A549 (cell line): ENCODE measurements at regions not wholly inside any gene's neighbourhood (a gene's known extent, or its start where the extent isn't known, plus 50 kb on each side); places are given as distances from the start of the nearest gene placed in this dataset.

Source experiments
- ATAC-seq, 2 experiments: fragments of 200-7000 bp in 1 of 2; fragments of >200 bp in 1 of 2; cut with Nextera tagmentation in 1 of 2; cut with Tn5 transposase in 1 of 2; 3 replicates each; pipeline versions ENCODE4 v1.8.0 to v1.9.1; 2018 to 2020; ENCODE audit warnings: mild to moderate bottlenecking in 1 of 2, moderate library complexity in 1 of 2
- CTCF ChIA-PET: fragments of 300-600 bp; sonication (Branson Sonifier 250); formaldehyde crosslinking; extraction: SDS; loops from one replicate; lab custom pipeline; 2021; ENCODE audit warnings: antibody characterized with exemption, inconsistent platforms; lab: Yijun Ruan, JAX
- POLR2A ChIA-PET: fragments of 350-600 bp; formaldehyde crosslinking; extraction: SDS; loops from one replicate; lab custom pipeline; 2021; ENCODE audit warnings: antibody characterized with exemption, inconsistent platforms; lab: Yijun Ruan, JAX
- DNase-seq, 2 experiments: peaks; one replicate each; pipeline versions ENCODE4 v3.0.0 to v3.0.0-alpha.2; 2011 to 2016; ENCODE audit warnings: low read depth in 1 of 2, low spot score in 1 of 2
- FAIRE-seq: peaks from 2 replicates; lab custom pipeline; 2011; peaks lifted over from hg19 to GRCh38; lab: Jason Lieb, UNC
- H3K27ac ChIP-seq, 2 experiments: fragments of >200 bp; sonication (Bioruptor Twin); formaldehyde crosslinking; 3 replicates each; pipeline ENCODE4 v1.5.1; 2016 to 2017
- H3K4me1 ChIP-seq: fragments of >200 bp; sonication (Bioruptor Twin); formaldehyde crosslinking; 3 replicates; pipeline ENCODE4 v1.6.1; 2016
- H3K4me2 ChIP-seq: fragments of >200 bp; sonication (Bioruptor Twin); formaldehyde crosslinking; 3 replicates; pipeline ENCODE4 v1.6.1; 2016
- H3K4me3 ChIP-seq: fragments of >200 bp; sonication (Bioruptor Twin); formaldehyde crosslinking; 3 replicates; pipeline ENCODE4 v1.5.1; 2016
- H3K9me3 ChIP-seq: fragments of >200 bp; sonication (Bioruptor Twin); formaldehyde crosslinking; 3 replicates; pipeline ENCODE4 v1.6.1; 2016
- BHLHE40 ChIP-seq: IDR thresholded peaks from 2 replicates; pipeline ENCODE4 v1.6.1; 2012; ENCODE audit warnings: low read depth, low read length, inconsistent platforms
- CBX8 ChIP-seq: fragments of 200-600 bp; sonication (generic); IDR thresholded peaks from 2 replicates; pipeline ENCODE4 v1.6.1; 2016
- EHF ChIP-seq: fragments of 250-450 bp; sonication (Bioruptor Pico); IDR thresholded peaks from 2 replicates; pipeline ENCODE4 v1.5.0; 2020; ENCODE audit warnings: mild to moderate bottlenecking
- EHMT2 ChIP-seq: fragments of 200-600 bp; sonication (generic); IDR thresholded peaks from 2 replicates; pipeline ENCODE4 v1.6.1; 2016; ENCODE audit warnings: antibody characterized with exemption, low read depth, mild to moderate bottlenecking, moderate library complexity
- FOSL2 ChIP-seq, 2 experiments: fragments of 450-650 bp in 1 of 2; fragments of >200 bp in 1 of 2; sonication (Bioruptor Twin) in 1 of 2; formaldehyde crosslinking; IDR thresholded peaks; 2 replicates each; pipeline versions ENCODE4 v1.5.0 to v1.6.1; 2016 to 2020; ENCODE audit warnings: mild to moderate bottlenecking in 1 of 2, moderate library complexity in 1 of 2
- FOXS1 ChIP-seq: fragments of 250-450 bp; sonication (Bioruptor Pico); IDR thresholded peaks from 2 replicates; pipeline ENCODE4 v1.5.0; 2020; ENCODE audit warnings: mild to moderate bottlenecking, moderate library complexity
- GATA3 ChIP-seq: IDR thresholded peaks from 2 replicates; pipeline ENCODE4 v1.6.1; 2012; ENCODE audit warnings: borderline replicate concordance
- HDAC2 ChIP-seq: fragments of 200-600 bp; sonication (generic); IDR thresholded peaks from 2 replicates; pipeline ENCODE4 v1.6.1; 2016
- HOXB5 ChIP-seq: fragments of 250-450 bp; sonication (Bioruptor Pico); IDR thresholded peaks from 2 replicates; pipeline ENCODE4 v1.5.0; 2020; ENCODE audit warnings: mild to moderate bottlenecking, moderate library complexity
- JUNB ChIP-seq: fragments of >200 bp; sonication (Bioruptor Twin); formaldehyde crosslinking; IDR thresholded peaks from 2 replicates; pipeline ENCODE4 v1.6.1; 2016
- KDM5A ChIP-seq: fragments of 200-600 bp; sonication (generic); IDR thresholded peaks from 2 replicates; pipeline ENCODE4 v1.6.1; 2016; ENCODE audit warnings: antibody characterized with exemption, mild to moderate bottlenecking
- MAFK ChIP-seq: fragments of 450-650 bp; IDR thresholded peaks from 2 replicates; pipeline ENCODE4 v1.6.1; 2014; ENCODE audit not compliant: partially characterized antibody
- NFE2L2 ChIP-seq: fragments of 150-350 bp; conservative IDR thresholded peaks from 2 replicates; pipeline ENCODE4 v1.6.1; 2014; ENCODE audit warnings: low read length
- NR3C1 ChIP-seq: fragments of >200 bp; sonication (Bioruptor Twin); formaldehyde crosslinking; IDR thresholded peaks from 3 replicates; pipeline ENCODE4 v1.6.1; 2017
- POLR2A ChIP-seq: IDR thresholded peaks from 2 replicates; pipeline ENCODE4 v1.6.1; 2012; ENCODE audit warnings: mild to moderate bottlenecking, low read length
- RAD21 ChIP-seq, 2 experiments: fragments of >200 bp in 1 of 2; sonication (Bioruptor Twin) in 1 of 2; formaldehyde crosslinking in 1 of 2; IDR thresholded peaks in 1 of 2; conservative IDR thresholded peaks in 1 of 2; 2 replicates in 1 of 2; 3 replicates in 1 of 2; pipeline ENCODE4 v1.6.1; 2012 to 2018; ENCODE audit warnings: inconsistent platforms in 1 of 2
- RARB ChIP-seq: fragments of 250-450 bp; sonication (Bioruptor Pico); IDR thresholded peaks from 2 replicates; pipeline ENCODE4 v1.8.0; 2021; ENCODE audit warnings: mild to moderate bottlenecking, moderate library complexity
- RNF2 ChIP-seq: fragments of 200-600 bp; sonication (generic); IDR thresholded peaks from 2 replicates; pipeline ENCODE4 v1.6.1; 2016; ENCODE audit warnings: low read depth, mild to moderate bottlenecking, antibody characterized with exemption, moderate library complexity, borderline replicate concordance
- SMC3 ChIP-seq: fragments of >200 bp; sonication (Bioruptor Twin); formaldehyde crosslinking; IDR thresholded peaks from 3 replicates; pipeline ENCODE4 v1.6.1; 2018; ENCODE audit warnings: inconsistent platforms
- WGBS: methylation state at CpG from one replicate; pipeline ENCODE4 v1.1.6; 2017; ENCODE audit errors: missing lambda C conversion rate; 5-methylcytosine and 5-hydroxymethylcytosine counted together
- TF ChIP-seq, protein P1 (sequence below): fragments of 450-650 bp; IDR thresholded peaks from 2 replicates; pipeline ENCODE4 v1.6.1; 2014; ENCODE audit warnings: antibody characterized with exemption
- TF ChIP-seq, protein P2 (sequence below): IDR thresholded peaks from 2 replicates; pipeline ENCODE4 v1.6.1; 2012
- TF ChIP-seq, protein P3 (sequence below): fragments of 250-450 bp; sonication (Bioruptor Pico); IDR thresholded peaks from 2 replicates; pipeline ENCODE4 v1.5.0; 2021; ENCODE audit warnings: mild to moderate bottlenecking, moderate library complexity, borderline replicate concordance

DNA sequence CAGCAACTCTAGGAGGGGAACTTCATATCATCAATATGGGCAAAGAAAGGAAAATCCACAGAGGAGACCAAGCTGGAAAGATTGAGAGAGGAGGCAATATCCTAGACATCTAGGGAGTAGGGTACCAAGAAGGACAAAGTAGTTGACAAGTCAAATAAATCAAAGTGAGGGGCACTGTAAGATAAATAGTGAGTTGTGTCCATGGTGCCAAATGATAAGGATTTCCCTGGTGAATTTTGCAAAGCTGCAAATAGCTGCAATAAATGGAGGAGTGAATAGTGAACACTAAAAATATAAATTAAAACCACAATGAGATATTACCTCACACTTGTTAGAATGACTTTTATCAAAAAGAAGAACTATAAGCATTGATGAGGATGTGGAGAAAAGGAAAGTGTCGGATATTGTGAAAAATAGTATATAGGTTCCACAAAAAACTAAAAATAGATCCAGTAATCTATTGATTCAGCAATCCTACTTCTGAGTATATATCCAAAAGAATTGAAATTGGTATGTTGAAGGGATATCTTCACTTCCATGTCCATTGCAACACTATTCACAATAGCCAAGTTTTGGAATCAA lies 258.2 kb upstream of the FN1 start:
- Histone ChIP-seq H3K4me1 (peaks cover 23% of the 10 kb centered on the region), H3K4me2 (peak overlapping the region; percentile 45), H3K9me3 (peaks cover 17% of the 10 kb centered on the region), H3K27ac (peak overlapping the region; percentile 56 to 82), H3K4me3 (no peak overlapping the region)
- ATAC-seq (no peak; a peak in 1 of 6 replicates), FAIRE-seq (no peak), DNase-seq (no peak)
- POLR2A ChIA-PET: interaction anchor here (0.6 kb wide), 1 partner anchor 13 kb away, joined by 4 read pairs; no protein-coding TSS in a partner anchor
- WGBS: 85% methylated on average over 1 of the region's 1 CpG
- TF ChIP-seq BHLHE40 (no peak), NFE2L2 (no peak), RAD21 (conservative IDR thresholded peaks at IDR 0.05 in 1 of 2, IDR thresholded peaks at IDR 0.05 in 1 of 2) (no peak), MAFK (no peak), POLR2A (no peak), RNF2 (no peak), NR3C1 (no peak), EHF (CRISPR knock-in tag) (no peak), HOXB5 (no peak), FOXS1 (CRISPR knock-in tag) (no peak), EHMT2 (no peak), KDM5A (no peak)
- TF ChIP-seq, protein P1, sequence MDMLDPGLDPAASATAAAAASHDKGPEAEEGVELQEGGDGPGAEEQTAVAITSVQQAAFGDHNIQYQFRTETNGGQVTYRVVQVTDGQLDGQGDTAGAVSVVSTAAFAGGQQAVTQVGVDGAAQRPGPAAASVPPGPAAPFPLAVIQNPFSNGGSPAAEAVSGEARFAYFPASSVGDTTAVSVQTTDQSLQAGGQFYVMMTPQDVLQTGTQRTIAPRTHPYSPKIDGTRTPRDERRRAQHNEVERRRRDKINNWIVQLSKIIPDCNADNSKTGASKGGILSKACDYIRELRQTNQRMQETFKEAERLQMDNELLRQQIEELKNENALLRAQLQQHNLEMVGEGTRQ: no peak
- CTCF ChIA-PET: interaction anchor here (0.9 kb wide), 1 partner anchor 74 kb away, joined by 5 read pairs; no protein-coding TSS in a partner anchor

DNA sequence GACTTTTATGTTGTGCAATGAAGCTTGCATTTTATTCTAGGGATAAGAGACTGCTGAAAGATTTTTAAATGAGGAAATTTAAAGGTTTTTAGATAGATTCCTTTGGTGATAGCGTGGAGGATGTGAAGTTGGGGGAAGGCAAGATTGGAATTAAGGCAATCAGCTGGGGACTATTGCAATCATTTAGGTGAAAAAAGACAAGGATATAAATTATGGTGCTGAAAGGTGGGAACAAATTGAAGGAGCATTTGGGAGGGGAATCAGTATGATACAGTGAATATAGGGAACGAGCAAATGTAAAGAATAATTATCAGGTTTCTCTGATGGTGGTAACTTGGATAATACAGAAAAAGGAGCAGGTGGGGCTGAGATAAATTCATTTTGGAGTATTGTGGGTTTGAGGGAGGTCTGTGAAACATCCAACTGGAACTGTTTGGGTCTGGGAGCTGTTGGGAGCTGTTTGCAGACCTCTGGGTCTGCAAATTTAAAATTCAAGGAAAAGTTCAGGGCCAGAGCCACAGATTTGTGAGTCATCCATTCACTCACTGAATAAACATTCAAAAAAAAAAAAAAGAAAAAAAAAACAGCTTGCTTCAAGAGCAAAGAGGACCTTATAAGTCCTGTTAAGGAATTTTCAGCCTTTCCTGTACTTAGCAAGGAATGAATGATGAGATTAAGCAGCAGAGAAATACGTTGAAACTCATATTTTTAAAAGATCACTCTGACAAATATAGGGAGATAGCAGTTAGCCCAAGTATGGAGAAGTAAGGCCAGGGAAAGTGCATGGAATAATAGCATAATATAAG lies 257.5 kb upstream of the FN1 start:
- FAIRE-seq (no peak), ATAC-seq (peak; percentile 64 to 85; a peak in 5 of 6 replicates), DNase-seq (peak in 1 of 2 experiments; percentile 45)
- TF ChIP-seq, protein P2, sequence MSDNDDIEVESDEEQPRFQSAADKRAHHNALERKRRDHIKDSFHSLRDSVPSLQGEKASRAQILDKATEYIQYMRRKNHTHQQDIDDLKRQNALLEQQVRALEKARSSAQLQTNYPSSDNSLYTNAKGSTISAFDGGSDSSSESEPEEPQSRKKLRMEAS: 0 out of 2 replicates have a peak, but pooled peaks have one; percentile 18
- TF ChIP-seq FOSL2 (IDR thresholded peaks at IDR 0.05) (peak; percentile 77), FOSL2 (CRISPR knock-in tag; IDR thresholded peaks at IDR 0.05) (peak; percentile 68), GATA3 (peak; percentile 49; the same call in 1 of the 2 replicates), NR3C1 (no peak), CBX8 (no peak), HDAC2 (no peak), SMC3 (0 out of 3 replicates have a peak, but pooled peaks have one; percentile 8), JUNB (peak; percentile 64), RARB (CRISPR knock-in tag) (no peak)
- TF ChIP-seq, protein P3, sequence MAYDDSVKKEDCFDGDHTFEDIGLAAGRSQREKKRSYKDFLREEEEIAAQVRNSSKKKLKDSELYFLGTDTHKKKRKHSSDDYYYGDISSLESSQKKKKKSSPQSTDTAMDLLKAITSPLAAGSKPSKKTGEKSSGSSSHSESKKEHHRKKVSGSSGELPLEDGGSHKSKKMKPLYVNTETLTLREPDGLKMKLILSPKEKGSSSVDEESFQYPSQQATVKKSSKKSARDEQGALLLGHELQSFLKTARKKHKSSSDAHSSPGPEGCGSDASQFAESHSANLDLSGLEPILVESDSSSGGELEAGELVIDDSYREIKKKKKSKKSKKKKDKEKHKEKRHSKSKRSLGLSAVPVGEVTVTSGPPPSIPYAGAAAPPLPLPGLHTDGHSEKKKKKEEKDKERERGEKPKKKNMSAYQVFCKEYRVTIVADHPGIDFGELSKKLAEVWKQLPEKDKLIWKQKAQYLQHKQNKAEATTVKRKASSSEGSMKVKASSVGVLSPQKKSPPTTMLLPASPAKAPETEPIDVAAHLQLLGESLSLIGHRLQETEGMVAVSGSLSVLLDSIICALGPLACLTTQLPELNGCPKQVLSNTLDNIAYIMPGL: no peak
- ChIA-PET POLR2A (interaction anchor here (0.6 kb wide), 1 partner anchor 12 kb away, joined by 4 read pairs; no protein-coding TSS in a partner anchor), CTCF (interaction anchor here (0.8 to 0.9 kb wide), 2 partner anchors 74 to 98 kb away, joined by 3 to 5 read pairs; no protein-coding TSS in a partner anchor)
- H3K4me2 ChIP-seq: peak overlapping the region; percentile 45
- WGBS: 43% methylated on average over 3 of the region's 3 CpGs
- peaks cover 23% of the 10 kb centered on the region for H3K4me1 ChIP-seq
- H3K27ac ChIP-seq: peak overlapping the region; percentile 56 to 82
- peaks cover 10% of the 10 kb centered on the region; the same call in 2 of the 3 replicates for H3K9me3 ChIP-seq
- no peak overlapping the region for H3K4me3 ChIP-seq
